Transverse colon (tissue), 4 donors: ENCODE measurements at regions not wholly inside any gene's neighbourhood (a gene's known extent, or its start where the extent isn't known, plus 50 kb on each side); places are given as distances from the start of the nearest gene placed in this dataset.

Experiments used
- POLR2A ChIP-seq: fragments of 450-650 bp; IDR thresholded peaks from one replicate; pipeline ENCODE4 v1.6.1; 2016; ENCODE audit warnings: antibody characterized with exemption, mild to moderate bottlenecking, moderate library complexity
- POLR2AphosphoS5 ChIP-seq, 3 donors: sonication (generic); formaldehyde crosslinking; IDR thresholded peaks; one replicate each; pipeline ENCODE4 v1.6.1; 2016; ENCODE audit warnings: antibody characterized with exemption in 3 of 3
- TF ChIP-seq, protein P1 (sequence below), 5 experiments: fragments of 200-600 bp in 3 of 5; fragments of 450-650 bp in 2 of 5; sonication (generic) in 3 of 5; IDR thresholded peaks; 1 replicate in 2 of 5; 2 replicates in 3 of 5; pipeline ENCODE4 v1.5.1; 2016 to 2017; ENCODE audit warnings: antibody characterized with exemption in 5 of 5, inconsistent platforms in 3 of 5, mild to moderate bottlenecking in 2 of 5, moderate library complexity in 1 of 5

DNA sequence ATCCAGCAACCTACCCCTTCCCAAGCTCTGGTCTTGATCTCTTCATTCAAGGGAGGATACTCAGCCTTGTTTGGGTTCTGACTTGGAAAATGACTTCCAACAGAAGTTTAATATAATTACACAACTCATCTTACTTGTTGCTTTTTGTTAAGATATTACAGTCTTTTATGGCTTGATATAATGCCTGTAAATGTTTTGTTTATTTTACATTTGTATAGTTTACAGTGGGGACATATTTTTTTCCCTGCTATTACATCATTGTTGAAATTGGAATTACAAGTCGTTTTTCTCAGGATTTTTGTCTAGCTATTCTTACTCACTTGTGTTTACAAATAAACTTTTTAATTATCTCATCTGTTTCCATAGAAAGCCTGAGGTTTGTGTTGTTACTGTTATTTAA is 436.0 kb downstream of the CNTNAP4 start:
- TF ChIP-seq POLR2AphosphoS5 (IDR thresholded peaks at IDR 0.05) (no peak), POLR2A (no peak)
- TF ChIP-seq, protein P1, sequence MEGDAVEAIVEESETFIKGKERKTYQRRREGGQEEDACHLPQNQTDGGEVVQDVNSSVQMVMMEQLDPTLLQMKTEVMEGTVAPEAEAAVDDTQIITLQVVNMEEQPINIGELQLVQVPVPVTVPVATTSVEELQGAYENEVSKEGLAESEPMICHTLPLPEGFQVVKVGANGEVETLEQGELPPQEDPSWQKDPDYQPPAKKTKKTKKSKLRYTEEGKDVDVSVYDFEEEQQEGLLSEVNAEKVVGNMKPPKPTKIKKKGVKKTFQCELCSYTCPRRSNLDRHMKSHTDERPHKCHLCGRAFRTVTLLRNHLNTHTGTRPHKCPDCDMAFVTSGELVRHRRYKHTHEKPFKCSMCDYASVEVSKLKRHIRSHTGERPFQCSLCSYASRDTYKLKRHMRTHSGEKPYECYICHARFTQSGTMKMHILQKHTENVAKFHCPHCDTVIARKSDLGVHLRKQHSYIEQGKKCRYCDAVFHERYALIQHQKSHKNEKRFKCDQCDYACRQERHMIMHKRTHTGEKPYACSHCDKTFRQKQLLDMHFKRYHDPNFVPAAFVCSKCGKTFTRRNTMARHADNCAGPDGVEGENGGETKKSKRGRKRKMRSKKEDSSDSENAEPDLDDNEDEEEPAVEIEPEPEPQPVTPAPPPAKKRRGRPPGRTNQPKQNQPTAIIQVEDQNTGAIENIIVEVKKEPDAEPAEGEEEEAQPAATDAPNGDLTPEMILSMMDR (IDR thresholded peaks at IDR 0.05), result no peak
